ENCODE measurements at regions not wholly inside any gene's neighbourhood (a gene's known extent, or its start where the extent isn't known, plus 50 kb on each side); places are given as distances from the start of the nearest gene placed in this dataset.

DNA sequence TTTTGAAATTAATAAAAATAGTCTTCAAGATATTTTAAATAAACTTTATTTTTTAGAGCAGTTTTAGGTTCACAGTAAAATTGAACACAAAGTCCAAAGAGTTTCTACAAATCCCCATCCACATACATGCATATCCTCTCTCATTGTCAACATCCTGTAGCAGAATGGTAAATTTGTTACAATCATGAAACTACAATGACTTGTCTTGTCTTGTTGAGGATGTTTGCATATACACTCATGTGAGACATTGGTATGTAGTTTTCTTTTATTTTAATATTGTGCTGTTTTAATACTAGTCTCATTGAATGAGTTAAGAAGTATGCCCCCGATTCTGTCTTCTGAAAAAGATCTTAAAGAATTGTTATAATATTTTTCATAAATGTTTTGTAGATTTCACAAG is 447.0 kb upstream of the EDIL3 start:
- Histone ChIP-seq H3K4me3 (ENCODE audit: low read depth in 1 of 2, low read length in 1 of 2) (no peak overlapping the region), H3K27ac (no peak overlapping the region), H3K36me3 (no peaks in the 10 kb centered on the region), H3K4me1 (ENCODE audit: control insufficient read depth in 1 of 2, insufficient read depth in 1 of 2, low read depth in 1 of 2, low read length in 1 of 2) (no peaks in the 10 kb centered on the region), H3K27me3 (no peaks in the 10 kb centered on the region), H3K9me3 (no peaks in the 10 kb centered on the region)
- TF ChIP-seq, protein P1, sequence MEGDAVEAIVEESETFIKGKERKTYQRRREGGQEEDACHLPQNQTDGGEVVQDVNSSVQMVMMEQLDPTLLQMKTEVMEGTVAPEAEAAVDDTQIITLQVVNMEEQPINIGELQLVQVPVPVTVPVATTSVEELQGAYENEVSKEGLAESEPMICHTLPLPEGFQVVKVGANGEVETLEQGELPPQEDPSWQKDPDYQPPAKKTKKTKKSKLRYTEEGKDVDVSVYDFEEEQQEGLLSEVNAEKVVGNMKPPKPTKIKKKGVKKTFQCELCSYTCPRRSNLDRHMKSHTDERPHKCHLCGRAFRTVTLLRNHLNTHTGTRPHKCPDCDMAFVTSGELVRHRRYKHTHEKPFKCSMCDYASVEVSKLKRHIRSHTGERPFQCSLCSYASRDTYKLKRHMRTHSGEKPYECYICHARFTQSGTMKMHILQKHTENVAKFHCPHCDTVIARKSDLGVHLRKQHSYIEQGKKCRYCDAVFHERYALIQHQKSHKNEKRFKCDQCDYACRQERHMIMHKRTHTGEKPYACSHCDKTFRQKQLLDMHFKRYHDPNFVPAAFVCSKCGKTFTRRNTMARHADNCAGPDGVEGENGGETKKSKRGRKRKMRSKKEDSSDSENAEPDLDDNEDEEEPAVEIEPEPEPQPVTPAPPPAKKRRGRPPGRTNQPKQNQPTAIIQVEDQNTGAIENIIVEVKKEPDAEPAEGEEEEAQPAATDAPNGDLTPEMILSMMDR (IDR thresholded peaks at IDR 0.05), result no peak

DNA sequence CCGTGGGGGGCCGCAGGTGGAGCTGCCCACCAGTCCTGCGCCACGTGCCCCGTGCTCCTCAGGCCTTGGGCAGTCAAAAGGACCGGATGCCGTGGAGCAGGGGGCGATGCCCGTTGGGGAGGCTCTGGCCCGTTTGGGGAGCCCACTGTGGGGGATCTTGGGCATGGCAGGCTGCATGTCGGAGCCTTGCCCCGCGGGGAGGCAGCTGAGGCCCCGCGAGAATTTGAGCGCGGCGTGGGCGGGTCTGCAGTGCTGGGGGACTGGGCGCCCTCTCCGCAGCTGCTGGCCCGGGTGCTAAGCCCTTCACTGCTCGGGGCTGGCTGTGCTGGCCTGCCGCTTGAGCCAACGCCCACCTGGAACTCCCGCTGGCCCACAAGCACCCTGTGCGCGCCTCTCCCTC is 445.6 kb upstream of the EDIL3 start:
- H3K4me1 ChIP-seq (ENCODE audit: control insufficient read depth in 1 of 2, insufficient read depth in 1 of 2, low read depth in 1 of 2, low read length in 1 of 2), result no peaks in the 10 kb centered on the region
- no peaks in the 10 kb centered on the region for H3K27me3 ChIP-seq
- no peaks in the 10 kb centered on the region for H3K9me3 ChIP-seq
- no peak overlapping the region for H3K4me3 ChIP-seq (ENCODE audit: low read depth in 1 of 2, low read length in 1 of 2)
- H3K36me3 ChIP-seq, result no peaks in the 10 kb centered on the region
- no peak overlapping the region for H3K27ac ChIP-seq
- TF ChIP-seq, protein P1 (IDR thresholded peaks at IDR 0.05), result no peak

DNA sequence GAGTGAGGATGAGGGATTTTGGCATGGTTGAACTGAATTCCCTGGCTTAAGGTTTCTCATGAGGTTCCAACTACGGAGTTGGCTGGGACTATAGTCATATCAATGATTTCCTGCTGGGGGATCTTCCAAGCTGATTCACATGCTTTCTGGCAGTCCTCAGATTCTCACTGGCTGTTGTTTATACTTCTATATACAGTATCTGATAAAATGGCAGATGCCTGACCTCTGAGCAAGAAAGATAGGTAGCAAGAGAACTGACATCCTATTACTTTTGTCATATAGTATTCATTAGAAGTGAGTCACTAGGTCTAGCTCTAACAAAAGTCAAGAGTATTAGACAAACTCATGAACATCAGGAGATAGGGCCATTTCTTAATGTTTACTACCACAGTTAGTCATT is 440.9 kb upstream of the EDIL3 start:
- TF ChIP-seq, protein P1 (IDR thresholded peaks at IDR 0.05), result no peak
- no peaks in the 10 kb centered on the region for H3K27me3 ChIP-seq
- no peaks in the 10 kb centered on the region for H3K36me3 ChIP-seq
- H3K27ac ChIP-seq, result no peak overlapping the region
- no peaks in the 10 kb centered on the region for H3K9me3 ChIP-seq
- H3K4me1 ChIP-seq (ENCODE audit: control insufficient read depth in 1 of 2, insufficient read depth in 1 of 2, low read depth in 1 of 2, low read length in 1 of 2), result no peaks in the 10 kb centered on the region
- no peak overlapping the region for H3K4me3 ChIP-seq (ENCODE audit: low read depth in 1 of 2, low read length in 1 of 2)

DNA sequence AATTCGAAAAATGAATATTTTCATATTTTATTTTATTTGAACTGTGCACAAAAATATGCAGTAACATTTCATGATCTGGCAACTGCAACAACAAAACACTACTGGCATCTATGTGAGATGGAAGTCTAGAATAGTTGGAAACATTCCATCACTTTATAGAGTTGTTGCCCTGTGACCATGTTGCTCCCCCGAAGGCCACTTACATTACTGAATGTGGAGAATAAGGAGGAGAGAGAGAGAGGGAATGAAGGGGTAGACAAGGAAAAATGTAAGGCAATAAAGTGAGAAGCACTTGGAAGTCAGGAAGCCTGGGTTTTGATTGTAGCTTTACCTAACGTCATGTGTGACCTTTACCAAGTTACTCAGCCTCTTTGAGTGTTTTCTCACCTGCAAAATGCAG is 437.2 kb upstream of the EDIL3 start:
- Histone ChIP-seq H3K4me3 (ENCODE audit: low read depth in 1 of 2, low read length in 1 of 2) (no peak overlapping the region), H3K27ac (no peak overlapping the region), H3K36me3 (no peaks in the 10 kb centered on the region), H3K27me3 (no peaks in the 10 kb centered on the region), H3K9me3 (no peaks in the 10 kb centered on the region), H3K4me1 (ENCODE audit: control insufficient read depth in 1 of 2, insufficient read depth in 1 of 2, low read depth in 1 of 2, low read length in 1 of 2) (no peaks in the 10 kb centered on the region)
- TF ChIP-seq, protein P1 (IDR thresholded peaks at IDR 0.05), result no peak

DNA sequence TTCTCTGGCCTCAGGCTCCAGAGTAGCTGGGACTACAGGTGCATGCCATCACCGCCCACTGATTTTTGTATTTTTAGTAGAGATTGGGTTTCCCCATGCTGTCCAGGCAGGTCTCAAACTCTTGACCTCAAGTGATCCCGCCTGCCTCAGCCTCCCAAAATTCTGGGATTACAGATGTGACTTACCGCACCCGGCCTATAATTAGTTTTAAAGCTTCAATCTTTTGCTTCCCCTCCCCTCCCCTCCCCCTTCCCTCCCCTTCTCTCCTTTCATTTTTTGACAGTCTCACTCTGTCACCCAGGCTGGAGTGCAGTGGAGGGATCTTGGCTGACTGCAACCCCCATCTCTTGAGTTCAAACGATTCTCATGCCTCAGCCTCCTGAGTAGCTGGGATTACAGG is 433.3 kb upstream of the EDIL3 start:
- TF ChIP-seq, protein P1 (IDR thresholded peaks at IDR 0.05), result no peak
- H3K27me3 ChIP-seq, result no peaks in the 10 kb centered on the region
- H3K27ac ChIP-seq, result no peak overlapping the region
- H3K9me3 ChIP-seq, result no peaks in the 10 kb centered on the region
- no peak overlapping the region for H3K4me3 ChIP-seq (ENCODE audit: low read depth in 1 of 2, low read length in 1 of 2)
- no peaks in the 10 kb centered on the region for H3K36me3 ChIP-seq
- no peaks in the 10 kb centered on the region for H3K4me1 ChIP-seq (ENCODE audit: control insufficient read depth in 1 of 2, insufficient read depth in 1 of 2, low read depth in 1 of 2, low read length in 1 of 2)

Data from neutrophil (primary cell).